ENCODE measurements at regions not wholly inside any gene's neighbourhood (a gene's known extent, or its start where the extent isn't known, plus 50 kb on each side); places are given as distances from the start of the nearest gene placed in this dataset.

DNA sequence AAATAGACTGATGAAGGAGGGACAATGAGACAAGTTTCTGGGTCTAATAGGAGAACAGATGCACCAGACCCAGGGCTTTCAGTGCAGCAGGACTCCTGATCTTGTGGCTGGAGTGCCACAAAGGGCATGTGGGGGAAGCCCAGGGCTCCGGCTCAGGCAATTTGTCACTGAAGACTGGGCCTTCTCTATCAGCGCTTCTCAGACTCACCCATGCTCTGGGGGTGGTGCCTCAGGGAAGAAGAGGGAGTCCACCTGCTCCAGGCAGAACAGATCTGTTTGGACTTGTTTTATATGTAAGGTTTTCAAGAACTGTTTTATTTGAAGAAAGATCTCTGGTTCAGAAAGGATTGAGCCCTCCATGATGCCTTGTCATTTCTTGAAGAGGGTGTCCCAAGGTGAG, 112.4 kb upstream of the TLE3 start:
- DNase-seq, result no peak
- no peak overlapping the region for H3K27ac Mint-ChIP-seq (ENCODE audit: unreplicated experiment)
- H3K36me3 Mint-ChIP-seq (ENCODE audit: unreplicated experiment), result peaks cover 4% of the 10 kb centered on the region
- TF ChIP-seq, protein P1, sequence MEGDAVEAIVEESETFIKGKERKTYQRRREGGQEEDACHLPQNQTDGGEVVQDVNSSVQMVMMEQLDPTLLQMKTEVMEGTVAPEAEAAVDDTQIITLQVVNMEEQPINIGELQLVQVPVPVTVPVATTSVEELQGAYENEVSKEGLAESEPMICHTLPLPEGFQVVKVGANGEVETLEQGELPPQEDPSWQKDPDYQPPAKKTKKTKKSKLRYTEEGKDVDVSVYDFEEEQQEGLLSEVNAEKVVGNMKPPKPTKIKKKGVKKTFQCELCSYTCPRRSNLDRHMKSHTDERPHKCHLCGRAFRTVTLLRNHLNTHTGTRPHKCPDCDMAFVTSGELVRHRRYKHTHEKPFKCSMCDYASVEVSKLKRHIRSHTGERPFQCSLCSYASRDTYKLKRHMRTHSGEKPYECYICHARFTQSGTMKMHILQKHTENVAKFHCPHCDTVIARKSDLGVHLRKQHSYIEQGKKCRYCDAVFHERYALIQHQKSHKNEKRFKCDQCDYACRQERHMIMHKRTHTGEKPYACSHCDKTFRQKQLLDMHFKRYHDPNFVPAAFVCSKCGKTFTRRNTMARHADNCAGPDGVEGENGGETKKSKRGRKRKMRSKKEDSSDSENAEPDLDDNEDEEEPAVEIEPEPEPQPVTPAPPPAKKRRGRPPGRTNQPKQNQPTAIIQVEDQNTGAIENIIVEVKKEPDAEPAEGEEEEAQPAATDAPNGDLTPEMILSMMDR (IDR thresholded peaks at IDR 0.05; ENCODE audit: partially characterized antibody, unreplicated experiment), result no peak
- peaks cover 3% of the 10 kb centered on the region for H3K27me3 Mint-ChIP-seq (ENCODE audit: unreplicated experiment)
- H3K4me3 Mint-ChIP-seq (ENCODE audit: unreplicated experiment), result no peak overlapping the region
- peaks cover 5% of the 10 kb centered on the region for H3K4me1 Mint-ChIP-seq (ENCODE audit: low read depth, unreplicated experiment)
- H3K9me3 Mint-ChIP-seq (ENCODE audit: unreplicated experiment), result peaks cover 1% of the 10 kb centered on the region

DNA sequence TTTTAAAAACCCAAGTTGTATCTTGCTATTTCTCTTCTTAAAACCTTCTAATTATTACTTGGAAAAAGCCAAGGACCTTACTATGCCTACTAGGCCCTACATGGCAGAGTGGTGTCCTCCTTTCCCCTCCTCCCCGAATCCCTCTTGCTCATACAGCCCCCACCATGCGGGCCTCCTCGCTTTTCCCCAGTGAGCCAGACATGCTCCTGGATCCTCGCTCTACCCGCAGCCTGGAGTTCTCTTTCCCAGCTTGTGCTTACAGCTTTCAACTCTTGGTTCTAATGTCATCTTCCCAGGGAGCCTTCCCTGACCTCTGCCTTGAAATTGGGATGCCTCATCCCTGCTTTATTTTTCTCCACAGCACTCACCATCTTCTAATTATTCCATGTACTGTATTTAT, 111.8 kb upstream of the TLE3 start:
- H3K27ac Mint-ChIP-seq (ENCODE audit: unreplicated experiment), result no peak overlapping the region
- DNase-seq, result no peak
- H3K36me3 Mint-ChIP-seq (ENCODE audit: unreplicated experiment), result peaks cover 4% of the 10 kb centered on the region
- TF ChIP-seq, protein P1 (IDR thresholded peaks at IDR 0.05; ENCODE audit: partially characterized antibody, unreplicated experiment), result no peak
- H3K4me3 Mint-ChIP-seq (ENCODE audit: unreplicated experiment), result no peak overlapping the region
- H3K9me3 Mint-ChIP-seq (ENCODE audit: unreplicated experiment), result peaks cover 1% of the 10 kb centered on the region
- H3K4me1 Mint-ChIP-seq (ENCODE audit: low read depth, unreplicated experiment), result peaks cover 5% of the 10 kb centered on the region
- peaks cover 3% of the 10 kb centered on the region for H3K27me3 Mint-ChIP-seq (ENCODE audit: unreplicated experiment)

DNA sequence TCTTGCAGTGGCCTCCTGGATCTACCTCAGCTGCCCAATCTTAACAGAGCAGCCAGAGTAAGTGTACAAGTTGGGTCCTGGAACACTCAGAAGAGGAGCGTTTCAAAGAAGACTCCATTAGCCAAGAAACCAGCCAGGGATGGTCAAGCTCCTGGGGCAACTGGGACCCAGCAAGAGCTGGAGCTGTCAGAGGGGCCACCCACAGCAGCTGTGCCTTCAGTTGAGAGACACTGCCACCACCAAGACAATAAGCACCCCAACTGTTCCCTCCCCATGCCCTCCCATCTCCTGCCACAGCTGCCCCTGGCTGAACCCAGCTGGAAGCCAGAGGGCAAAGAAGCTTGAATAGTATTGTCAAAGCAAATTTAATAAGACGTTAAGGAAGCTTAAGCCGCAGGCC, 110.6 kb upstream of the TLE3 start:
- no peak for DNase-seq
- TF ChIP-seq, protein P1 (IDR thresholded peaks at IDR 0.05; ENCODE audit: partially characterized antibody, unreplicated experiment), result no peak
- H3K36me3 Mint-ChIP-seq (ENCODE audit: unreplicated experiment), result peaks cover 4% of the 10 kb centered on the region
- no peak overlapping the region for H3K27ac Mint-ChIP-seq (ENCODE audit: unreplicated experiment)
- peaks cover 3% of the 10 kb centered on the region for H3K27me3 Mint-ChIP-seq (ENCODE audit: unreplicated experiment)
- peaks cover 1% of the 10 kb centered on the region for H3K9me3 Mint-ChIP-seq (ENCODE audit: unreplicated experiment)
- no peak overlapping the region for H3K4me3 Mint-ChIP-seq (ENCODE audit: unreplicated experiment)
- H3K4me1 Mint-ChIP-seq (ENCODE audit: low read depth, unreplicated experiment), result peaks cover 5% of the 10 kb centered on the region

DNA sequence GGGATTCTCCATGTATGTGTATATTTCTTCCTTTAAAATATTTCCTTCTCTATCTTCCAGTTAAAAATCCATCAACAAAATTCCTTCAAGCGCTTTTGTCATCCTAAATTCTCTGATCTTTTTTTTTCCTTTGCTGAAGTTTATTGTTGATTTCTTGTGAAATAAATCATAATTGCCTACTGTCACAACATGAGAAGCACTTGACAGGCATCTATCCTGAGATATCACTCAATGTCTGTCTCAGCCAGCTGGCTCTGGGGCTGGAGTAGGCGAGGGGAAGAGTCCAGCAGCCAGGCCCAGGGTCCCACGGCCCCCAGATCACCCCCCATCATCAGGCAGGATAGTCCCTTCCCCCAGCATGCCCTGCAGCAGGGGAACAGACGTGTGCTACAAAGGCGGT, 109.0 kb upstream of the TLE3 start:
- H3K4me1 Mint-ChIP-seq (ENCODE audit: low read depth, unreplicated experiment), result peaks cover 5% of the 10 kb centered on the region
- no peak overlapping the region for H3K27ac Mint-ChIP-seq (ENCODE audit: unreplicated experiment)
- TF ChIP-seq, protein P1 (IDR thresholded peaks at IDR 0.05; ENCODE audit: partially characterized antibody, unreplicated experiment), result no peak
- H3K9me3 Mint-ChIP-seq (ENCODE audit: unreplicated experiment), result no peaks in the 10 kb centered on the region
- peaks cover 4% of the 10 kb centered on the region for H3K36me3 Mint-ChIP-seq (ENCODE audit: unreplicated experiment)
- no peak for DNase-seq
- no peak overlapping the region for H3K4me3 Mint-ChIP-seq (ENCODE audit: unreplicated experiment)
- H3K27me3 Mint-ChIP-seq (ENCODE audit: unreplicated experiment), result no peaks in the 10 kb centered on the region

DNA sequence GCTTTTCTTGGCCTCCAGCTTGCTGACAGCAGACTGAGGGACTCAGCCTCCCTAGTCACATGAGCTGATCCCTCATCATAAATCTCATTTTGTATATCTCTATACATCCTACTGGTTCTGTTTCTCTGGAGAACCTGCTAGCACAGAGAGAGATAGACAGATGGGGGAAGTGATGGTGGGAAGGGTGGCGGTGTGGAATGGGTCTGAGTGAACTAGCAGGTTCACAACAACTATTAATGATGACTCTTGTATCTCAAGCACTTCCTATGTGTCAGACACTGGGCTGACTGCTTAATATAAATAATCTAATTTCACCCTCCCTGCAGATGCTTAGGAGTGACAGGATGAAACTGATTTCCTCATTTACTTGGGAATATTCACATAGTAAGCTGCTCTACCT, 106.9 kb upstream of the TLE3 start:
- no peak overlapping the region for H3K4me3 Mint-ChIP-seq (ENCODE audit: unreplicated experiment)
- H3K4me1 Mint-ChIP-seq (ENCODE audit: low read depth, unreplicated experiment), result peaks cover 14% of the 10 kb centered on the region
- no peak for DNase-seq
- H3K36me3 Mint-ChIP-seq (ENCODE audit: unreplicated experiment), result no peaks in the 10 kb centered on the region
- H3K9me3 Mint-ChIP-seq (ENCODE audit: unreplicated experiment), result no peaks in the 10 kb centered on the region
- H3K27me3 Mint-ChIP-seq (ENCODE audit: unreplicated experiment), result no peaks in the 10 kb centered on the region
- TF ChIP-seq, protein P1 (IDR thresholded peaks at IDR 0.05; ENCODE audit: partially characterized antibody, unreplicated experiment), result no peak
- no peak overlapping the region for H3K27ac Mint-ChIP-seq (ENCODE audit: unreplicated experiment)
